ENCODE measurements at regions not wholly inside any gene's neighbourhood (a gene's known extent, or its start where the extent isn't known, plus 50 kb on each side); places are given as distances from the start of the nearest gene placed in this dataset.

DNA sequence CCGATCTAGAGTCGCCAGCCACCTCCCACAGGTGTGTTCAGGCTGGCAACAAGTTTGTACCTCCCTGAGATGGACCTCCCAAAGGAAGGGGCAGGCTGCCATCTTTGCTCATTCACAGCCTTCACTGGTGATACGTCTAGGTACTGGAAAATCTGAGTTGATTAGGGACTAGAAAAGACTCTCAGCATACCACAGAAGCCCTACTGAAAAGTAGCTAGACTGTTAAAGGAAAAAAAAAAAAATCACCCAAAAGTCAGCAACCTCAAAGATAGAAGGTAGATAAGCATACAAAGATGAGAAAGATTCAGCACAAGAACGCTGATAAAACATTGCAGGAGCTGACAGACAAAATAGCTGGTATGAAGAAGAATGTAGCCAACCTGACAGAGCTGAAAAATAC is 128.6 kb upstream of the WDR75 start:
- TF ChIP-seq CTCF (IDR thresholded peaks at IDR 0.05; ENCODE audit: poor library complexity) (no peak), EZH2phosphoT487 (IDR thresholded peaks at IDR 0.05; ENCODE audit: low read depth, severe bottlenecking, unreplicated experiment) (no peak)
